ENCODE measurements at regions not wholly inside any gene's neighbourhood (a gene's known extent, or its start where the extent isn't known, plus 50 kb on each side); places are given as distances from the start of the nearest gene placed in this dataset.

GRCh38 chr11:113591117-113591516 lies 115.0 kb downstream of the TMPRSS5 start:
- no peak overlapping the region for H3K4me3 ChIP-seq (ENCODE audit: low read depth, low read length)
- no peak overlapping the region for H3K4me2 ChIP-seq (ENCODE audit: low read length)
- H3K27me3 ChIP-seq (ENCODE audit: control insufficient read depth, insufficient read depth, low read length), result no peaks in the 10 kb centered on the region
- H2AFZ ChIP-seq, result no peak overlapping the region
- H3K9ac ChIP-seq, result no peak overlapping the region
- no peak overlapping the region for H3K27ac ChIP-seq
- no peaks in the 10 kb centered on the region for H3K4me1 ChIP-seq
- no peaks in the 10 kb centered on the region for H3K79me2 ChIP-seq
- no peaks in the 10 kb centered on the region for H3K36me3 ChIP-seq (ENCODE audit: control insufficient read depth, insufficient read depth, low read length)
- H3K9me3 ChIP-seq (ENCODE audit: control insufficient read depth, low read length), result no peaks in the 10 kb centered on the region
- TF ChIP-seq CTCF (IDR thresholded peaks at IDR 0.05), result no peak

GRCh38 chr11:113587308-113587739 lies 112.1 kb upstream of the DRD2 start:
- no peaks in the 10 kb centered on the region for H3K27me3 ChIP-seq (ENCODE audit: control insufficient read depth, insufficient read depth, low read length)
- no peaks in the 10 kb centered on the region for H3K4me1 ChIP-seq
- no peaks in the 10 kb centered on the region for H3K79me2 ChIP-seq
- no peak overlapping the region for H3K4me3 ChIP-seq (ENCODE audit: low read depth, low read length)
- H3K9me3 ChIP-seq (ENCODE audit: control insufficient read depth, low read length), result no peaks in the 10 kb centered on the region
- no peak overlapping the region for H3K4me2 ChIP-seq (ENCODE audit: low read length)
- TF ChIP-seq CTCF (IDR thresholded peaks at IDR 0.05), result no peak
- H3K27ac ChIP-seq, result no peak overlapping the region
- H3K36me3 ChIP-seq (ENCODE audit: control insufficient read depth, insufficient read depth, low read length), result no peaks in the 10 kb centered on the region
- H3K9ac ChIP-seq, result no peak overlapping the region
- no peak overlapping the region for H2AFZ ChIP-seq

- H3K27me3 ChIP-seq (ENCODE audit: control insufficient read depth, insufficient read depth, low read length), result no peaks in the 10 kb centered on the region
- no peaks in the 10 kb centered on the region for H3K4me1 ChIP-seq
- no peak for TF ChIP-seq CTCF (IDR thresholded peaks at IDR 0.05)
- no peak overlapping the region for H3K27ac ChIP-seq
- H3K36me3 ChIP-seq (ENCODE audit: control insufficient read depth, insufficient read depth, low read length), result no peaks in the 10 kb centered on the region
- no peak overlapping the region for H3K4me3 ChIP-seq (ENCODE audit: low read depth, low read length)
- H3K79me2 ChIP-seq, result no peaks in the 10 kb centered on the region
- no peaks in the 10 kb centered on the region for H3K9me3 ChIP-seq (ENCODE audit: control insufficient read depth, low read length)
- H3K4me2 ChIP-seq (ENCODE audit: low read length), result no peak overlapping the region
- H3K9ac ChIP-seq, result no peak overlapping the region
- H2AFZ ChIP-seq, result no peak overlapping the region
Observed at GRCh38 chr11:113584371-113584770, 109.2 kb upstream of the DRD2 start.

GRCh38 chr11:113581713-113582112 lies 106.5 kb upstream of the DRD2 start:
- no peaks in the 10 kb centered on the region for H3K27me3 ChIP-seq (ENCODE audit: control insufficient read depth, insufficient read depth, low read length)
- no peak overlapping the region for H2AFZ ChIP-seq
- H3K9me3 ChIP-seq (ENCODE audit: control insufficient read depth, low read length), result no peaks in the 10 kb centered on the region
- H3K27ac ChIP-seq, result no peak overlapping the region
- no peaks in the 10 kb centered on the region for H3K36me3 ChIP-seq (ENCODE audit: control insufficient read depth, insufficient read depth, low read length)
- H3K4me1 ChIP-seq, result peaks cover 7% of the 10 kb centered on the region
- H3K4me2 ChIP-seq (ENCODE audit: low read length), result no peak overlapping the region
- no peak overlapping the region for H3K4me3 ChIP-seq (ENCODE audit: low read depth, low read length)
- no peak overlapping the region for H3K9ac ChIP-seq
- no peak for TF ChIP-seq CTCF (IDR thresholded peaks at IDR 0.05)
- H3K79me2 ChIP-seq, result no peaks in the 10 kb centered on the region

- no peak overlapping the region for H3K4me2 ChIP-seq (ENCODE audit: low read length)
- no peak for TF ChIP-seq CTCF (IDR thresholded peaks at IDR 0.05)
- no peak overlapping the region for H2AFZ ChIP-seq
- no peaks in the 10 kb centered on the region for H3K9me3 ChIP-seq (ENCODE audit: control insufficient read depth, low read length)
- H3K36me3 ChIP-seq (ENCODE audit: control insufficient read depth, insufficient read depth, low read length), result no peaks in the 10 kb centered on the region
- H3K27ac ChIP-seq, result no peak overlapping the region
- H3K79me2 ChIP-seq, result no peaks in the 10 kb centered on the region
- no peak overlapping the region for H3K9ac ChIP-seq
- H3K4me1 ChIP-seq, result peaks cover 7% of the 10 kb centered on the region
- H3K27me3 ChIP-seq (ENCODE audit: control insufficient read depth, insufficient read depth, low read length), result no peaks in the 10 kb centered on the region
- H3K4me3 ChIP-seq (ENCODE audit: low read depth, low read length), result no peak overlapping the region
Observed at GRCh38 chr11:113579292-113579940, 104.2 kb upstream of the DRD2 start.
